Suprapubic skin (tissue), 3 donors: ENCODE measurements at regions not wholly inside any gene's neighbourhood (a gene's known extent, or its start where the extent isn't known, plus 50 kb on each side); places are given as distances from the start of the nearest gene placed in this dataset.

Experiments
- EP300 ChIP-seq: sonication (generic); formaldehyde crosslinking; IDR thresholded peaks from one replicate; pipeline ENCODE4 v1.6.1; 2017; ENCODE audit warnings: antibody characterized with exemption
- POLR2A ChIP-seq, 2 donors: fragments of 450-650 bp; IDR thresholded peaks; one replicate each; pipeline ENCODE4 v1.6.1; 2017; ENCODE audit warnings: antibody characterized with exemption in 2 of 2, mild to moderate bottlenecking in 2 of 2, moderate library complexity in 2 of 2
- TF ChIP-seq, protein P1 (sequence below), 2 donors: fragments of 200-600 bp in 1 of 2; fragments of 450-650 bp in 1 of 2; sonication (generic) in 1 of 2; IDR thresholded peaks; one replicate each; pipeline ENCODE4 v1.5.1; 2016 to 2019; ENCODE audit warnings: antibody characterized with exemption in 2 of 2, mild to moderate bottlenecking in 1 of 2, moderate library complexity in 1 of 2

DNA sequence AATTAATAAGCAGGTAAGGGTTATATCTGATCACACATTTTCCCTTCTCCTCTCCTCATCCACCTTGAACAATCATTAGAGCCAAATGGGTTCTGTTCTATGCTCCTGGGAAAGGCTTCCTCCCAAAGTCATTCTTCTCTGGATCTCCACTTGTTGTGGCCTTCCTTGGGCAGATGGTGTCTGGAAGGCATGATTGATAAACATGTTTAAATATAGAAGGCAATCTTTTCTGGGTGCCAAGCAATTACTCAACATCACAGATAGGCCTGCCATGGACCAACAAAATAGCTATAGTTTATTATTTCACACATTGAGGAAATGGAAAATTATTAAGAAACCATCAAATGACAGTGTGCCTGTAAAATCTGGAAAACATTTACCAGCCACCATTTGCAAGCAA is 73.5 kb downstream of the KCNA4 start:
- no peak for TF ChIP-seq POLR2A (IDR thresholded peaks at IDR 0.05)
- TF ChIP-seq EP300, result no peak
- TF ChIP-seq, protein P1, sequence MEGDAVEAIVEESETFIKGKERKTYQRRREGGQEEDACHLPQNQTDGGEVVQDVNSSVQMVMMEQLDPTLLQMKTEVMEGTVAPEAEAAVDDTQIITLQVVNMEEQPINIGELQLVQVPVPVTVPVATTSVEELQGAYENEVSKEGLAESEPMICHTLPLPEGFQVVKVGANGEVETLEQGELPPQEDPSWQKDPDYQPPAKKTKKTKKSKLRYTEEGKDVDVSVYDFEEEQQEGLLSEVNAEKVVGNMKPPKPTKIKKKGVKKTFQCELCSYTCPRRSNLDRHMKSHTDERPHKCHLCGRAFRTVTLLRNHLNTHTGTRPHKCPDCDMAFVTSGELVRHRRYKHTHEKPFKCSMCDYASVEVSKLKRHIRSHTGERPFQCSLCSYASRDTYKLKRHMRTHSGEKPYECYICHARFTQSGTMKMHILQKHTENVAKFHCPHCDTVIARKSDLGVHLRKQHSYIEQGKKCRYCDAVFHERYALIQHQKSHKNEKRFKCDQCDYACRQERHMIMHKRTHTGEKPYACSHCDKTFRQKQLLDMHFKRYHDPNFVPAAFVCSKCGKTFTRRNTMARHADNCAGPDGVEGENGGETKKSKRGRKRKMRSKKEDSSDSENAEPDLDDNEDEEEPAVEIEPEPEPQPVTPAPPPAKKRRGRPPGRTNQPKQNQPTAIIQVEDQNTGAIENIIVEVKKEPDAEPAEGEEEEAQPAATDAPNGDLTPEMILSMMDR (IDR thresholded peaks at IDR 0.05), result no peak
